HG03064 (cell line): ENCODE measurements at regions not wholly inside any gene's neighbourhood (a gene's known extent, or its start where the extent isn't known, plus 50 kb on each side); places are given as distances from the start of the nearest gene placed in this dataset.

Experiments used
- ATAC-seq: cut with Tn5 transposase; IDR thresholded peaks from one replicate; pipeline ENCODE4 v1.9.1; 2021; ENCODE audit warnings: low read depth; ENCODE audit not compliant: unreplicated experiment

DNA sequence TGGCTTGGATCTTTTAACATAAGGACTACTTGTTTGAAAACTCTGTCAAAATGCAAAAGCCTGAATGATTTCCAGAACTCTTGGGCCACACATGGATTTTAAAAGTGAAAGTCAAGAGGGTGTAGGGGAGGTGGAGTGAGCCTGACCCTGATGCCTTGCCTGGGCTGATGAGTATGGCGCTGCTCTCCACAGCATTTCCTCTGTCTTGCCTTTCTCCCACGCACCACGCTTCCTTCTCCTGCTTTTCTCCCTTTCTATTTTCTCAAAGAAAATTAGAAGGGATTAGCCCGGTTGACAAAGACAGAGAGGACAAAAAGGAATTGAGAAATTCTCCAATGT, 207.0 kb upstream of the CCDC68 start:
- no peak for ATAC-seq

DNA sequence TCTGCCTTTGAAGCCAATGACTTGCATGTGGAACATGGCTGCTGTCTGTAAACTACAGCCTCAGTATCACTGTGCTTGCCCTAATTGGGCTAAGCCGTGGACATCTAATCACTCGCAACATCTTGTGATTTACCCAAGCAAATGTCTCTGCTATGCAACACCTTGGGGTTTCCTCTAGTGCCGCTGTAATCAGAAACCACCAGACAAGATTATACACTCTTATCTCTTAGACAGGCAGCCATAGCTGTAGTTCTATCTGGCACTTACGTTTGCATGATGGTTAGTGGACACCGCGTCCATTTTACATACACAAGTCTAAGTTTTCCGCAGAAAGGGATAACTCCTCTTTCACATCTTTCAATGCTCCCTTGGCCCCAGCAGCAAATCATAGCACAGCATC, 204.3 kb upstream of the CCDC68 start:
- no peak for ATAC-seq

DNA sequence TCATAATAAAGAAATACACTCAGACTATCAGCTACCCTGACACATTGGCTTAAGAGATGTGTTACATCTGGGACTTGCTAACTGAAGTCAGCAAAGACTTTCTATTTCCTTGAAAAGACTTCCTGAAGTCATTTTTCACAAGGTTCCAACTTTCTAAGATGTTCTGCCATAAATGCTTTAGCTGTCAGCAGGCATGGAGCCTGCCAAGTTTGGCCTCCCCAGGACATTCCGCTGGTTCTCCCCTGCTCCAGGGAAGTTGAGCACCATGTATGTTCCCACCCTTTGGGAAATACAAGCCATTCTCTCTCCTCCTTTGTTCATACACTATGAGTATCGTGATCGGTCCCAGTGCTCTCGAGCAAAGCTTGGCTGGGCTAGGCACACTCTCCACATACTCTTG, 202.7 kb upstream of the CCDC68 start:
- ATAC-seq: no peak

DNA sequence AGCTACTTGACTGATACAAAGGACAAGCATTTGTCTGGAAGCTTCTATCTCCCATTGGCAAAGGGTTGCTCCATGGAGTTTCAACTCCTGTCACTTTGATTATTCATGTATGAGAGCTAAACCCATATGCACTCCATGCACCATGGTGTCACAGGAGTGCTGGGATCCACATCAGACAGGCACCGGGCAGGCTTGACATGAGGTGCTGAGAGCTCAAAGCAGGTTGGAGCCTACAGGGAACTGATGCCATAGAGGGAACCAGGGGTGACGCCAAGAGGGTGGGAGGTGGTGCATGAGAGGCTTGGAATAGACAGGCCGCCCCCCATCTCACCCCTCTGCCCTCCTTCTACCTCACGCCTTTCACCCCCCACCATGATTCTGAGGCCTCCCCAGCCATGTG, 199.8 kb upstream of the CCDC68 start:
- ATAC-seq: no peak

DNA sequence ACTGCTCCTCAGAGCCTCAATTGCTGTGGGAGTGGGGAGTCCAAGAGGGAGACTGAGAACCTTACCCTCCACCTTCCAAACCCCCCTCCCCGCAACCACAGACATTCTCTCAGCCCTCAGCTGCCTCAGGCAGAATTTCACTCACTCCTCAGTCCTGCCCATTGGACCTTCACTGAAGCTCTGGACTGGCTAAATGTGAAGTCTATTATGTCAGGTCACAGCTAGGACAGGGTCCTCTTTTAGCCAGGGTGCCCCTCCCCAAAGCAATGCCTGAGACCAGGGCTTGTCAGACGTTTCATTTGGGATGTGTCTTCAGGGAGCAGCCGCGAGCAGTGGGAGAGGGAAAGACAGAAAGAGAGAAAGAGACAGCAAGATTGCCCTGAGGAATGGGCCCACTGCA, 199.3 kb upstream of the CCDC68 start:
- ATAC-seq: no peak

DNA sequence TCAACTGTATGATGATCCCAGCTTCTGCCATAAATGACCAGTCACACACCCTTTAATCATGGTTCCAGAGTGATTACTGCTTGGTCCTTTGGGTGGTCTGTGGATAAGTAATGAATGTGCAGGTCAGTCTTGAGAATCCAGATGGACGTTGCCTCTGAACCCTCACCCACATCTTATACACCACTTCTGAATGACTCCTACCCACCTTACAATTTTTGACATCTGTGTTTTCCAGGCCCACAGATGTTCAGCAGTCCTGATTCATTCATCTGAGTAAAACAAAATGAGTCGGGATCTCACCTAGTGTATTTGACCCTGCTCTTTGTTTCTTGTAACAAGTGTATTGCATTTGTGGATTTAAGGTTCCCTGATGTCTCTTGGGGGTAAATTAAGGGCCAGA, 194.1 kb upstream of the CCDC68 start:
- ATAC-seq: no peak

DNA sequence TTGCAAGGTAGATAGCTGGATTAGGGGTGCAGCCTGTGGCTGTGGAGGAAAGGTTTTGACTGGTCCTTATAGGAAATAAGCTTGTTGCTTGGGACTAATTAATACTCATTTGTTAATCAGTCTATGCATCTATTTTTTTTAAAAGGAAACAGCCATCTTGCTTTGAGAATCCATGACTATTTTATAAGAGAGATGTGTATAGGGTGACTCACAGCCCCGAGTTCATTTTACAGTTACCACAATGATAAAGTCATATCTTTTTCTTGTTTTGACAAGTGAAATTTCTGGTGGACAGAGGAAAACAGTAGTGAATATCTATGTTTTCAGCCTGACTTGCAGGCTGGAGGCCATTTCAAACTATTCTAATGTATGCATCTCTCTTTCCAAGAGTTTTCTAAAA, 193.5 kb upstream of the CCDC68 start:
- no peak for ATAC-seq

DNA sequence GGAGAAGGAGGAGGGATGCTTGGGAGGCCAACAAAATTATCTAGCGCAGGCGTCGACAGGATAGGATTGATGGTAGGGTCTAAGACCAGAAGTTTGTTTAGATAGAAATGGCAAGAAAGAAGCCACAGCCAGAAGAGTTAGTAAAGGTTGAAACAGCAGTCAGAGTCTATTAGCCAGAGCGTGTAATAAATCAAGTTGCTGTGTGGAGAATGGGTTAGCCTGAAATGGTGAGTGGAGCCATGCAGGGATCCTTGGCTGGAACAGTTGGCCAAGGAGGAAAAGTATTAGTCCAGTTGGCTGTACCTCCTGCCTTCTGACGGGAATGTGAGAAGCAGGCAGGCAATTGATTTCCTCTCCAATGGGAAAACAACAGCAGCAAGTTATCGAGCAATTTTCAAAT, 190.7 kb upstream of the CCDC68 start:
- no peak for ATAC-seq

DNA sequence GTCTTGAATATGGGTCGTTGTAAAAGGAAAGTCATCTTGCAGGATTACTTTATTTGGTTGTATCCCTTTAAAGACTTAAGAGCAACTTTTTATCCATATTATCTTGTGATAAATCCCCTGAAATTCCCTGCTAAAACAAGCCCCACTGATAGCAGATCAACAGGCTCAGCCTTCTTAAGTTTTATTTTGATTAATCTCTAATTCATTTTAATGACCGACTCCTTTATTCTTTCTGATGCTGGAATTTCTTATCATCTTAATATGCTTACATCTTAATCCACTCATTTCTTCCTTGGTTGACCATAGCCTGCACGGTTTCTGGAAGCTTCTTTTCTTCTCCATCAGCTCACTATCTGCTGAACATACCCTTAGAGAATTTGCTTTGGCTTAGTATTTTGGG, 188.5 kb upstream of the CCDC68 start:
- ATAC-seq: no peak

DNA sequence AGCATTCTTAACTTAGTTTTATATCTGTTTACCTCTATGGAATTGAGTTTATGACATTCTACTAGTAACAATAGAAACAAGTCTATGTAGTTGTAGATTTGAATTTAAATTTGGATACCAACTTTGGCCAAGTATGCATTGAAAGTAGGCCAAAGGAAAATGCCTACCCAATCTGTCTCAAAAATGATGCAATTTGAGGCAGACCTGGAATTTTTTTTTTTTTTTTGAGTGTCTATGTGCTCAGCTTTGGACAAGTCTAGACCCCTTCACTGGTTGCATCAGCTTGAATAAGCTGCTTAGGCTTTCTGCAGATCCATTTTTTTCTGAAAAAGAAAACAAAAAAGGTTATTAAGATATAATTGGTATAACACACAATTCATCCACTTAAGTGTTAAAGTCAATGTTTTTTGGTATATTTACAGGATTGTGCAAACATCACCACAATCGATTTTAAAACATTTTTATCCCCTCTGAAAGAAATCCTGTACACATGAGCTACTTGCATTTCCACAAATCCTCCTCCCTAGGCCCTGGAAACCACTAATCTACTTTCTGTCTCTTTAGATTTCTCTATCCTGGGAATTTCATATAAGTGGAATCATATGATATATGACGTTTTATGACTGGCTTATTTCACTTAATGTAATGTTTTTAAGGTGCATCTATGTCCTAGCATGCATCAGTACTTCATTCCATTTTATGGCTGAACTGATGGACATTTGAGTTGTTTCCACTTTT, 185.1 kb upstream of the CCDC68 start:
- ATAC-seq: no peak

DNA sequence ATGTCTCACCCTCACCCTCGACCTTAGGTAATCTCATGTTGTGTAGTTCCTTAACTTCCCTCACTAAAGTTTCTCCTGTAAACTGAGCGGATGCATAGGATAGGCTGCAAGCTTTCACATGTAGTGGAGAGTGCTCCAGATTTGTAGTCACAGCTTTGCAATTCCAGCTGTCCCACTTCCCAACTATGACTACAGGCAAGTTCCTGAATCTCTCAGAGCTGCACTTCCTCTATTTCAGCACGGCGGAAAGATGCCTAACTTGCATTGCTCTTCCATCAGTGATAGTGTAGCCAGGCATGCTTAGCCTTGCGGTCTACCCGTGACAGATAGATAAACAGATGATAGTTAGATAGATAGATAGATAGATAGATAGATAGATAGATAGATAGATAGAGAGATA, 183.1 kb upstream of the CCDC68 start:
- ATAC-seq: no peak

DNA sequence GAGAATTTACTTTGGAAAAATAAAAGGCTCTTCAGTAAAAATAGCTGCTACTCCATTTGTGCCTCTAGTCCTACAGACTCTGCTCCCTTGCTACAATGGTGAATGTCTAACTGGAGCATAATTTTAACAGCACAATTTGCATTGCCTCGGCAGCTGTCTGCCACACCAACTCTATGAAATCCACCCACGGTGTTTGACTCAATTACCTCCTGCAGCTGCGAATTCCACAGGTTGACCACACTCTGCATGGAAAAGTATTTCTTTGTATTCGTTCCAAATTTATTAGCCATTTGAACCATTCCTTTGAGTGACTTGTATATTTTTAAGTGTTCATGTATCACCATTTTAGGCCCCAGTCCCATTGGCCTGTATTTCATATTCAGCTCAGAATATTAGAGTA, 182.1 kb upstream of the CCDC68 start:
- no peak for ATAC-seq

DNA sequence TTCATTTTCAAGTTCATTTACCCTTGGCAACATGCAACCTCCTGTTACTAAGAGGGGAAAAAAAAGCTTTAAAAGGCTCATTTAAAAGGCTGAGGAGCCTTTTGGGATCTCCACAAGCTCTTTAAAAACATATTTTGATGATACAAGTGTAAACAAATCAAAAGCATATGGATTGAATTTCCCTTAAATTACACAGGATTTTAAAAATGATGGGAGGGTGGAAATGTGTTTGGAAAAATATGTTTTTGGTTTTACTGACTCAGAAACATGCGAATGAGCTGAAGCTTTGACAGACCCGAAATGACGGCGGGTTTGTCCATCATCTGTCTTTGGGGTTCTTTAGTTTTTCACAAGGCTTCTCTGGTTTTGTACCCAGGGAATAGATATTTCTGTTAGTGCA, 180.6 kb upstream of the CCDC68 start:
- no peak for ATAC-seq

DNA sequence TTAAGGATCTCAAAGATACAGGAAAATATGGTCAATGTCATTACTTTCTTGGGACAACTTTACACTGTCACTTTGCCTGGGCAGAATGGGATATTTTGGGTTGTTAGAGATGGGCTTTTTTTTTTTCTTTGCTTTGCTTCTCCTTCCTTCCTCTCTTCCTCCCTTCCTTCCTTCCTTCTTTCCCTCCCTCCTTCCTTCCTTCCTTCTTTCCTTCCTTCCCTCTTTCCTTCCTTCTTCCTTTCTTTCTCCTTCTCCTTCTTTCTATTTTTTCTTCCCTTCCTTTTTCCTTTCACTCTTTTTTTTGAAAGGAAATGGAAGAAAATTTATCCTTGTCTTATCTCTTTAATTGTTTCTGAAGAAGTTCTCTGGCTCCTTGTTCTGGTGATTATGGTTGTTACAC, 180.0 kb upstream of the CCDC68 start:
- ATAC-seq: no peak

DNA sequence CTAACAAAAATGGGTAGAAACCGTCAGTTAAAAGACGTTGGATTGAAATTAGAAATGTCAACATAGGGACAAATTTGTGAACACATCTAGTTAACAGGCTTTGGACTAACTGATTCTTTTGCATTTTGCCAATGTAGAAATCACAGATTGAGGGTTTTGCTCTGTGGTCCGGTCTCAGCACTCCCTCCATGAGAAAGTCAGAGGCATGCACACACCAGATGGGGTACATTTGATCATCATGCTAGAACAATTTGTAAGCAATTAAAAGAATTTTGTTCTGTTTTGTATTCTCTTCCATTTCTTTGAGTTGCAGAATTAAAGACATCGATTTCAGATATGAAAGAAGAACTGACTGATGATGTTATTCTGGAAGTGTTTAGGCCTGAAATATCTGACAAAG, 179.1 kb upstream of the CCDC68 start:
- ATAC-seq: no peak

DNA sequence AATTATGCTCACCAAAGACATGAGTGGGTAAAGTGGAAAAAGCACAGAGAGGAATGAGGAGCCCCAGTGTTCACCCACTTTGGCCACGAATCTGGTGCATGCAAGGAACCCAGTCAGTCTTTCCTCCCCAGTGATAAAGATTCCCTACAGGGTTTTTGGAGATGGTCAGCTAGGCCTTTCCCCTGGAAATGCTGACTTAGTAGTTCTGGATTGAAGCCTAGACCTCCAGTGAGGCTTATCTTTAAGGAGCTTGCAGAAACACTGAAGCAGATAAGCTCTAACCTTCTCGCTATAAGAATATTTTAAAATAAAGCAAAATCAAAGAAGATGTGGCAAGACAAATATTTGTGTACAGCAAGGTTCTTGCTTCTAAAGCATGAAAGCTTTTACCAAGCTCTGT, 178.3 kb upstream of the CCDC68 start:
- no peak for ATAC-seq

DNA sequence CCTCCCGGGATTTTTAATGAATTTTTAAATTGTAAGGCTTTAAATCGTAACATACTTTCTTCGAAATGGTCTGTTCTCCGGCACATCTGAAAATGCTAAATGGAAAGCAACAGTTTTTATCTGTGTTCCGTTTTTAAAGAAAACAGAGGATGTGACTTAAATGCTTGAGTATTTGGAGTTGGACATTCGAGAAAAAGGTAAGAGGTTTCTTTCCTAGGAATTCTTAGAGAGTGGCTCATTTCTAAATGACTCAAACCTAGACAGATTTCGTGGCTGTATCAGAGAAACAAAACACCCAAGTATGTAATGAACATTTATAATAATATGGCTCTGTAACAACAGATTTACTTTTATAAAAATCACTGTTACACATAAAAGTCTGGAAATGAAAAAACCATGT, 177.6 kb upstream of the CCDC68 start:
- no peak for ATAC-seq

DNA sequence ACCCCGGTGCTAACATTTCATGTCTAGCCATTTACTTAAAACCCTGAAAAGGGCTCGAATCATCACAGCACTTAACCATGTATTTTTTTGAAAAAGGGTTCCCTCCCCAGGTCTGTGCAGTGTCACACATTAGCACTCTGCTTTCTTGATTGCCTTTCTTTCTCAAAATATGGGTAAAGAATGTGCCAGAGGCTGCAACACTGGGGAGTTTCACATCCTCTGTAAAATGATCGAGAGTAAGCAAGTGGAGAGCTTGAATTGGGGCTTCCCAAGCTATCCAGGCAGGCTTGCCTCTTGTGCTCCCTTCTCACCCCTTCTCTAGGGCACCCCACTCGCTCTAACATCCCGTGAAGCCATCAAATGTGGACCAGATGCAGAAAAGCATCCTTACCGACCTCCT, 177.0 kb upstream of the CCDC68 start:
- no peak for ATAC-seq

DNA sequence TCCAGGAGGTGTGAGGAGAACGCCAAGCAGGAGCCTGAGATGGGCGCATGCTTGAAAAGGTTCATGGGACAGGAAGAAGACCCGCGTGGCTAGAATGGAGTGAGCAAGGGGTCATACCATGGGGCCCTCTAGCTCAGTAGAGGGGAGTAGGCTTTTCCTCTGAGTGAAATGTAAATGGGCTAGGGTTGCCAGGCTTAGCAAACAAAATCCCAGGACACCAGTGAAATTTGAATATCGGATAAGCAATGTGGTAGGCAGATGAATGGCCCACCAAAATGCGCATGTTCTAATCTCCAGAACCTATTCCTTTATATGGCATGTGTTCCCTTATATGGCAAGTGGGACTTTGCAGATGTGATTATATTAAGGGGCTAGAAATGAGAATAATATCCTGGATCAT, 174.1 kb upstream of the CCDC68 start:
- no peak for ATAC-seq

DNA sequence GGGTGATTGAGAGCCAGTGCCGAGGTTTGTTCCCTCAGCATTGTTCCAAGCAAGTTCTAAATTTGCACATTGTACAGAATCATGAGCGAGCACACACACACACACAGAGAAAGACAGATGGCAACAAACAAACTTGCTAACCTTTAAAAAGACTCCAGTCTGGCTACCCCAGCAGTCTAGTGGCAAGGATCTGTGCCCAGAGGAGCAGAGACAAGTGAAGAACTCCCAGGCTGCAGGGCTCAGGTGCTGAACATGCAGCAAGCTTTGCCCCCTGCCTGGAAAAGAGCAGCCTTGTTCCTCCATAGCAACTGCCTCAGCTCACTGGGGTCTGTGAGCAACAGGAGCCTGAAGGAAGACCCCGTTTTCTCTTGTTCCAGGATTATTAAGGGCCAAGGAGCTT, 169.2 kb upstream of the CCDC68 start:
- no peak for ATAC-seq

DNA sequence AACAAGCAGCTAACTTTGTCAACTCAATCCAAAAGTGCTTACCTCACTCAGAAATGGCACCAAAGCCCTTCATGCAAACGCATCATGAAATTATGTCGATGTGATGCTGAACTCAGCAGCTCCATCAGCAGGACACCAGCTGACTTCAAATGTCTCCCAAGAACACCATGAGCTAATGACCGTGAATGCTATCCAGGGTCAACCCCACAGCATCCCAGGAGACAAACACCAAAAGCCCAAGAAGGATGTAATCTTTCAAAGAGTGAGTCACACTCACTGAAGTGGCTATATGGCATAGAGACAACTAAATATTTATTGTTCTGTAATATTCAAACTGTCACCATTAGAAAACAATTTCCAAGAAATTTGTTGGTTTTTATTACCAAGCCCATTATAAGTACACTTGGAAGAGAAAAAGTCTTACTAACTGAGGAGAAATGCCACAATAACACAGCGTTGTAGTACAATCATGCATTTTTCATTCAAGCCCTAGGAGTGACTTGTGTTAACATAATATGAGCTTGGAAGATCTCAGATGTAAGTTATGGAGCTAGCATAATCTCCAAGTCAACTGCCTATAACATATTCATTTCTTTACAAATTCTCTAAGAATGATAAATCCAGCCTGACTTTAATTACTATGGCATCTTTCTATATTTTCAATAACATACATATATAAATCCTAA, 165.0 kb upstream of the CCDC68 start:
- no peak for ATAC-seq

DNA sequence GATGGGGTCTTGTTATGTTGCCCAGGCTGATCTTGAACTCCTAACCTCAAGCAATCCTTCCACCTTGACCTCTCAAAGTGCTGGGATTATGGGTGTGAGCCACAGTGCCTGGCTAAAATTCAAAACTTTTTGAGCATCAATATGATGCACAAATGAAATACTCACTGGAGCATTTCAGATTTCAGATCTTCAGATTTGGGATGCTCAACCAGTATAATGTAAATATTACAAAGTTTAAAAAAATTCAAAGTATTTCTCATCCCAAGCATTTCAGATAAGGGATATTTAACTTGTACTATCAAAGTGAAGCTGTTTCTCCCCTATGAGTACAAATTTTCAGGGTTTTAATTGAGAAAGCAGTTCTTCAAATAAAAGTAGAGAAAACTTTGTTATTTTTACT, 164.1 kb upstream of the CCDC68 start:
- ATAC-seq: no peak
